ENCODE measurements at regions not wholly inside any gene's neighbourhood (a gene's known extent, or its start where the extent isn't known, plus 50 kb on each side); places are given as distances from the start of the nearest gene placed in this dataset.
"Not testable (repeated sequence)": the region's sequence is repeated elsewhere in the genome, so short reads cannot be mapped to it uniquely, and the experiment has no call there.

GRCh38 chr10:130518921-130519320 lies 382.7 kb downstream of the GLRX3 start:
- not testable (repeated sequence) for DNase-seq

- no peak for DNase-seq
Observed at GRCh38 chr10:130519791-130520190, 383.6 kb downstream of the GLRX3 start.

- no peak for DNase-seq
Observed at GRCh38 chr10:130531312-130531711, 395.1 kb downstream of the GLRX3 start.

- no peak for DNase-seq
Observed at GRCh38 chr10:130541090-130541489, 404.9 kb downstream of the GLRX3 start.

GRCh38 chr10:130542761-130543160 lies 406.6 kb downstream of the GLRX3 start:
- DNase-seq = no peak

- DNase-seq = no peak
Observed at GRCh38 chr10:130543794-130544193, 407.6 kb downstream of the GLRX3 start.

- DNase-seq = no peak
Observed at GRCh38 chr10:130545122-130545521, 408.9 kb downstream of the GLRX3 start.

GRCh38 chr10:130545697-130546096 lies 409.5 kb downstream of the GLRX3 start:
- no peak for DNase-seq

- DNase-seq = no peak
Observed at GRCh38 chr10:130546841-130547240, 410.6 kb downstream of the GLRX3 start.

- DNase-seq = peak; percentile 2 to 31 (median 19)
Observed at GRCh38 chr10:130547368-130547767, 411.2 kb downstream of the GLRX3 start.

GRCh38 chr10:130550952-130551674 lies 414.9 kb downstream of the GLRX3 start:
- DNase-seq = no peak

GRCh38 chr10:130551676-130552075 lies 415.5 kb downstream of the GLRX3 start:
- DNase-seq = no peak

- no peak for DNase-seq
Observed at GRCh38 chr10:130553826-130554225, 417.6 kb downstream of the GLRX3 start.

- peak in 1 of 4 experiments; percentile 3 for DNase-seq
Observed at GRCh38 chr10:130554701-130555410, 418.7 kb downstream of the GLRX3 start.

- DNase-seq = no peak
Observed at GRCh38 chr10:130555411-130555750, 419.2 kb downstream of the GLRX3 start.

GRCh38 chr10:130557181-130557845 lies 421.1 kb downstream of the GLRX3 start:
- DNase-seq = no peak

- no peak for DNase-seq
Observed at GRCh38 chr10:130558746-130559546, 422.8 kb downstream of the GLRX3 start.

- no peak for DNase-seq
Observed at GRCh38 chr10:130559547-130559880, 423.3 kb downstream of the GLRX3 start.

GRCh38 chr10:130560116-130560515 lies 423.9 kb downstream of the GLRX3 start:
- DNase-seq = no peak

- DNase-seq = no peak
Observed at GRCh38 chr10:130560573-130560972, 424.4 kb downstream of the GLRX3 start.

GRCh38 chr10:130561681-130562080 lies 425.5 kb downstream of the GLRX3 start:
- no peak for DNase-seq

- no peak for DNase-seq
Observed at GRCh38 chr10:130567011-130567410, 430.8 kb downstream of the GLRX3 start.

GRCh38 chr10:130567436-130567835 lies 431.2 kb downstream of the GLRX3 start:
- no peak for DNase-seq

Measured in suppressor macrophage (primary cell).